ENCODE measurements at regions not wholly inside any gene's neighbourhood (a gene's known extent, or its start where the extent isn't known, plus 50 kb on each side); places are given as distances from the start of the nearest gene placed in this dataset.

DNA sequence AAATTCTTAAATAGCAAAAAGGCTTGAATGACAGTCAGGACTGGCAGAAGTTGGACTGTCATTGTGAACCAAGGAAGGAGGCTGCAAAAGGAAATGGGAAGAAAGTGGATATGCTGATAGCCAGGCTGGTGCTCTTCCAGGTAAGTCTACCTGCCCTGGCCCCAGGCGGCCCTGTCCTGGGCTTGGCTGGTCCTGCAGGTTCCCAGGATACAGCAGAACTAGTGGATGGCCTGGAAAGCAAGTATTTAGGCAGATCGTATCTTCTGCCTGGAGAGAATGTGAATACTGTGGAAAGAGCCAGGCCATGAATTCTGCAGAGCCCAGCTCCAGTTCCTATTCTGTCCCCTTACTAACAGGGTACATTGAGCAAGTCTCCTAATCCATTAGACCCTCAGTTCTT is 149.3 kb downstream of the SEC61B start:
- TF ChIP-seq SMC3 (conservative IDR thresholded peaks at IDR 0.05; ENCODE audit: insufficient read depth, low read depth, low read length) (no peak), POLR2AphosphoS5 (IDR thresholded peaks at IDR 0.05; ENCODE audit: control insufficient read depth, insufficient read depth, low read depth, low read length) (no peak), MAZ (CRISPR knock-in tag; conservative IDR thresholded peaks at IDR 0.05 in 1 of 2, IDR thresholded peaks at IDR 0.05 in 1 of 2) (no peak), XRCC3 (IDR thresholded peaks at IDR 0.05) (no peak), POLR2H (tag; IDR thresholded peaks at IDR 0.05; ENCODE audit: low read depth) (no peak), SOX6 (IDR thresholded peaks at IDR 0.05) (no peak)
- TF ChIP-seq, protein P1, sequence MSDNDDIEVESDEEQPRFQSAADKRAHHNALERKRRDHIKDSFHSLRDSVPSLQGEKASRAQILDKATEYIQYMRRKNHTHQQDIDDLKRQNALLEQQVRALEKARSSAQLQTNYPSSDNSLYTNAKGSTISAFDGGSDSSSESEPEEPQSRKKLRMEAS (CRISPR knock-in tag; IDR thresholded peaks at IDR 0.05) = no peak
